Left ventricle myocardium inferior (tissue), 1 donor: ENCODE measurements at regions not wholly inside any gene's neighbourhood (a gene's known extent, or its start where the extent isn't known, plus 50 kb on each side); places are given as distances from the start of the nearest gene placed in this dataset.

Experiments
- DNase-seq: peaks from one replicate; pipeline ENCODE4 v3.0.0-alpha.2; 2020
- H3K27ac ChIP-seq: fragments of 200-600 bp; replicated peaks from 2 replicates; pipeline ENCODE4 v1.8.0; 2021
- H3K27me3 ChIP-seq: fragments of 200-600 bp; 2 replicates; pipeline ENCODE4 v1.8.0; 2021; ENCODE audit warnings: low read depth
- H3K36me3 ChIP-seq: fragments of 200-600 bp; 2 replicates; pipeline ENCODE4 v1.8.0; 2021
- H3K4me1 ChIP-seq: fragments of 200-600 bp; 2 replicates; pipeline ENCODE4 v1.8.0; 2021
- H3K4me3 ChIP-seq: fragments of 200-600 bp; 2 replicates; pipeline ENCODE4 v1.8.0; 2021; ENCODE audit warnings: mild to moderate bottlenecking, moderate library complexity
- H3K9me3 ChIP-seq: fragments of 200-600 bp; replicated peaks from 2 replicates; pipeline ENCODE4 v1.8.0; 2021
- intact Hi-C: fragments of 100-400 bp; cut with micrococcal nuclease; formaldehyde crosslinking; loops from one replicate; pipeline ENCODE4 v1.11.0; 2022
- TF ChIP-seq, protein P1 (sequence below): fragments of 200-600 bp; IDR thresholded peaks from 2 replicates; pipeline ENCODE4 v1.8.0; 2021; ENCODE audit warnings: antibody characterized with exemption, mild to moderate bottlenecking, borderline replicate concordance
- donor health status: DM: no; HTN: yes; CAD: no; lungs with severe emphysema.

DNA sequence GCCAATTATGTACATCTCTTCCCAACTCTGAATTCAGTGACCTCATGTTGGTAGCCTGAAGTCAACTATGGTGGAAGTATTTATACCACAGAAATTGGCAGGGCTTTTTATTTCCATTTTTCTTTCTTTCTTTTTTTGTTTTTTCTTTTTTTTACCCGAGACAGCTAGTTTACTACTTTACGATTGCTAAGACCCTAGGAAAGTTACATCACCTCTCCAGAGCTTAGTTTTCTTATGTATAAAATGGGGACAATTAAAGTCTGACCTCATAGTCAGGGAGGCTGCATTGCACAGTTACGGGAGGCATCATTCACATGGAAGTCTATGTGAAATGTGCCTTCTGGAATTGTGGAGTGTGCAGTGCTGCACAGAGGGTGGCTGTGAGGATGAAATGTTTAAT lies 194.3 kb downstream of the MTX2 start:
- Histone ChIP-seq H3K4me3 (no peak overlapping the region), H3K27me3 (peaks cover 71% of the 10 kb centered on the region), H3K27ac (no peak overlapping the region), H3K9me3 (no peaks in the 10 kb centered on the region), H3K4me1 (peaks cover 20% of the 10 kb centered on the region), H3K36me3 (no peaks in the 10 kb centered on the region)
- intact Hi-C loops = no loop called here
- DNase-seq = no peak
- TF ChIP-seq, protein P1, sequence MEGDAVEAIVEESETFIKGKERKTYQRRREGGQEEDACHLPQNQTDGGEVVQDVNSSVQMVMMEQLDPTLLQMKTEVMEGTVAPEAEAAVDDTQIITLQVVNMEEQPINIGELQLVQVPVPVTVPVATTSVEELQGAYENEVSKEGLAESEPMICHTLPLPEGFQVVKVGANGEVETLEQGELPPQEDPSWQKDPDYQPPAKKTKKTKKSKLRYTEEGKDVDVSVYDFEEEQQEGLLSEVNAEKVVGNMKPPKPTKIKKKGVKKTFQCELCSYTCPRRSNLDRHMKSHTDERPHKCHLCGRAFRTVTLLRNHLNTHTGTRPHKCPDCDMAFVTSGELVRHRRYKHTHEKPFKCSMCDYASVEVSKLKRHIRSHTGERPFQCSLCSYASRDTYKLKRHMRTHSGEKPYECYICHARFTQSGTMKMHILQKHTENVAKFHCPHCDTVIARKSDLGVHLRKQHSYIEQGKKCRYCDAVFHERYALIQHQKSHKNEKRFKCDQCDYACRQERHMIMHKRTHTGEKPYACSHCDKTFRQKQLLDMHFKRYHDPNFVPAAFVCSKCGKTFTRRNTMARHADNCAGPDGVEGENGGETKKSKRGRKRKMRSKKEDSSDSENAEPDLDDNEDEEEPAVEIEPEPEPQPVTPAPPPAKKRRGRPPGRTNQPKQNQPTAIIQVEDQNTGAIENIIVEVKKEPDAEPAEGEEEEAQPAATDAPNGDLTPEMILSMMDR = no peak

DNA sequence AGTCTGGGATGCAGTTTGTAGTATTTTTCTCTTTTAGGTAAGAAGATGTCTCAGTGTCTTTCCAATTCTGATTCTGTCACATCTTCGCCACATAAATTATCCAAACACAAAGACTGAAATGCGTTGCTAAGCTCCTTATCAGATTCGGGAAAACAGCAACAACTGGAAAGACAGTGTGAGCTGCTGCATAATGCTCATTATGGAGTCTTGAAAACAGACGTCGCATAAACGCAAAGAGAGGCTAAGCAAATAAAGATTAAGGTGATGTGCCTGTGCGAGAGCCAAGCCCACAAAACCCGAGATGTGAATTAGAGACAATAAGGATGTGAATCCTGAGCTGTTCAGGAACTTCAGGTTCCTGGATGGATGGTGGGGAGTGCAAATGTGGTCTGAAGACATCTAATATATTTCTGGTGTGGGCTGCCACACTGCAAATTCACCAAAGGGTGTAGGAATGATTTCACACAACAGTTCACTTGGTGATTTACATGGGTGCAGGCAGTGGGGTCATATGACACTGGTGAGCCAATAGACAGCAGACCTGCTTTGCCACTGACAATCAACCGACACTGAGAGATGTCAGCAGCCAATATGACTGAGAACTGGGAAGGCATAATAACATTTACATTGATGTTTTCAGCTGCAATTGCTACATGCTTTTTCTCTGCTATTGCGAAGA lies 195.8 kb downstream of the MTX2 start:
- peaks cover 62% of the 10 kb centered on the region for H3K27me3 ChIP-seq
- intact Hi-C loops = no loop called here
- no peak overlapping the region for H3K27ac ChIP-seq
- H3K36me3 ChIP-seq = no peaks in the 10 kb centered on the region
- DNase-seq = no peak
- TF ChIP-seq, protein P1 = no peak
- peaks cover 20% of the 10 kb centered on the region for H3K4me1 ChIP-seq
- H3K4me3 ChIP-seq = no peak overlapping the region
- no peaks in the 10 kb centered on the region for H3K9me3 ChIP-seq

DNA sequence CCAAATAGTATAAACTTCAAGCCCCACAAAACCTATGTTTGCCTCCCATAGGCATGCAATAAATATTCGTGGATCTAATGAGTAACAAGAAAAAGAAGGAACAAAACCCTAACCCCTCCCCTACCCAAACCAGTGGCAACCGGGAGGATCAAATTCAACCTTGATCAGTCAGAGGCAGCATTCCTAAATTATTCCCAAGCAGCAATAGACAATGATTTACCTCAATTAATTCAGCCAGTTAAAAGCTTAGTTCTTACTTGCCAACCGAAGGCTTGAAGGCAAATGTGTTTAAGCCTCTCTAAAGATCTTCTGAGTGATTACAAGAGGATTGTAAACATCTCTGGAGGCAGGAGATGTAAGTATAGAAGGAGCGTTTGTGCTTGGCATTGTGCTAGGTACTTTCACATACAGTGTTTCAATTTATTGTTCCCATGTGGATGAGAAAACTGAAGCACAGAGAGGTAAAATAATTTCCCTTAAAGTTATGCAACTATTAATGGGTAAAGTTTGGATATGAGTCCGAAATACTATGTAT lies 197.7 kb downstream of the MTX2 start:
- Histone ChIP-seq H3K27me3 (peaks cover 56% of the 10 kb centered on the region), H3K4me1 (peaks cover 5% of the 10 kb centered on the region), H3K4me3 (no peak overlapping the region), H3K36me3 (no peaks in the 10 kb centered on the region), H3K27ac (no peak overlapping the region), H3K9me3 (no peaks in the 10 kb centered on the region)
- intact Hi-C loops = no loop called here
- TF ChIP-seq, protein P1 = no peak
- no peak for DNase-seq

DNA sequence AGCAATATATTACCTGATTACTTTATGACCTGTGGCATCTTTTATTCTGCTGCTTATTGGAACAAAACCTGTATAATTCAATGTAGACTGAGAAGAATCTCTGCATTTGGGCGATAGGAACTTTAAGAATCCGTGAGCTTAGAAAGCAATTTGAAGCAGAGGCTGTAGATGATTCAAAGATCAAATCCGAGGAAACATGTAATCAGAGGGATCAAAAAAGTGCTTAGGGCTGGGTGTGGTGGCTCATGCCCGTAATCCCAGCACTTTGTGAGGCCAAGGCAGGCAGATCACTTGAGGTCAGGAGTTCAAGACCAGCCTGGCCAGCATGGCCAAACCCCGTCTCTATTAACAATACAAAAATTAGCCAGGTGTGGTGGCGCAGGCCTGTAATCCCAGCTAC lies 198.4 kb downstream of the MTX2 start:
- no peaks in the 10 kb centered on the region for H3K9me3 ChIP-seq
- H3K4me1 ChIP-seq = no peaks in the 10 kb centered on the region
- H3K27me3 ChIP-seq = peaks cover 56% of the 10 kb centered on the region
- intact Hi-C loops = no loop called here
- no peak overlapping the region for H3K27ac ChIP-seq
- H3K36me3 ChIP-seq = no peaks in the 10 kb centered on the region
- TF ChIP-seq, protein P1 = no peak
- DNase-seq = no peak
- H3K4me3 ChIP-seq = no peak overlapping the region

DNA sequence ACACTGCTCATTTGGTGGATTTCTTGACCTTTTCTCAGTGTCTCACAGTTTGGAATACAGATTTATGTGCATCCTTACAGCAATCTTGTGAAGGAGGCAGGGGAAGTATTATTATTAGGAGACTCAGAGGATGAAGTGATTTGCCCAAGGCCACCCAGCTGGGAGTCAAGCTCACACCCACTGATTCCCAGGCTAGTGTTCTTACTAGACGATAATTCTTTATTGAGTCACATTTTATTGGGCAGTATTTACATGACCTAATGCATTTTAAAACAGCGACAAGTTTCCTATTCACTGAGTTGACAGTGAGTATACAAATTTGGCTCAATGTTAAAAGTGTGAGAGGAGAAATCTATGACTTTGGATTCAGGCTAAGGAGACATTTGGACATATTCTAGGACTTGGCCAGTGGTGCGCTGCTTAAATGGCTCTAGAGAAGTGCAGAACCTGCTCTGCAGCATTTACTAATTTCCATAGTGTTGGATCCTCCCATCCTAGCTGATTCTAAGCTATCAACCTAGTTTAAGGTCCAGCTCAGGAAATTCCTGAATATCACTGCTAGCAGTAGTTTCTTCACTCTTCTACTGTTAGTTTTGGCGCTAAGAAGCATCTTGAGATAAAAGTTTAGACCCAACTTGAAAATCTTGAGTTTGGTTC lies 199.3 kb downstream of the MTX2 start:
- DNase-seq = no peak
- Histone ChIP-seq H3K27me3 (peaks cover 50% of the 10 kb centered on the region), H3K9me3 (no peaks in the 10 kb centered on the region), H3K27ac (no peak overlapping the region), H3K4me1 (peaks cover 7% of the 10 kb centered on the region), H3K4me3 (no peak overlapping the region), H3K36me3 (no peaks in the 10 kb centered on the region)
- TF ChIP-seq, protein P1 = no peak
- intact Hi-C loops = no loop called here
